H9 (cell line): ENCODE measurements at regions not wholly inside any gene's neighbourhood (a gene's known extent, or its start where the extent isn't known, plus 50 kb on each side); places are given as distances from the start of the nearest gene placed in this dataset.

Source experiments
- DNase-seq: peaks from one replicate; pipeline ENCODE4 v3.0.0-alpha.2; 2017
- H2AFZ ChIP-seq: one replicate; pipeline ENCODE4 v1.6.1; 2013; ENCODE audit warnings: mild to moderate bottlenecking, low read length, control low read depth, moderate library complexity
- H2AK5ac ChIP-seq: 2 replicates; pipeline ENCODE4 v1.6.1; 2013; ENCODE audit warnings: low read length, control low read depth, mixed read lengths; ENCODE audit not compliant: insufficient read length
- H2BK120ac ChIP-seq: one replicate; pipeline ENCODE4 v1.6.1; 2013; ENCODE audit warnings: low read depth, mild to moderate bottlenecking, low read length, control low read depth, inconsistent platforms; ENCODE audit not compliant: poor library complexity, severe bottlenecking
- H2BK12ac ChIP-seq: 2 replicates; pipeline ENCODE4 v1.6.1; 2013; ENCODE audit warnings: low read length, control low read depth, mixed read lengths, low read depth; ENCODE audit not compliant: insufficient read length
- H2BK15ac ChIP-seq: 2 replicates; pipeline ENCODE4 v1.6.1; 2013; ENCODE audit warnings: low read depth, low read length, control low read depth
- H2BK20ac ChIP-seq: one replicate; pipeline ENCODE4 v1.6.1; 2013; ENCODE audit warnings: low read depth, mild to moderate bottlenecking, low read length, control low read depth, inconsistent platforms; ENCODE audit not compliant: poor library complexity, severe bottlenecking
- H2BK5ac ChIP-seq: 2 replicates; pipeline ENCODE4 v1.6.1; 2013; ENCODE audit warnings: low read length, control low read depth, mixed read lengths; ENCODE audit not compliant: insufficient read length
- H3K14ac ChIP-seq: 2 replicates; pipeline ENCODE4 v1.6.1; 2013; ENCODE audit warnings: low read length, control low read depth; ENCODE audit not compliant: insufficient read depth
- H3K18ac ChIP-seq: 2 replicates; pipeline ENCODE4 v1.6.1; 2013; ENCODE audit warnings: low read depth, mild to moderate bottlenecking, mixed read lengths, low read length, control low read depth; ENCODE audit not compliant: insufficient read length
- H3K23ac ChIP-seq: 2 replicates; pipeline ENCODE4 v1.6.1; 2013; ENCODE audit warnings: low read length, control low read depth, mixed read lengths, low read depth; ENCODE audit not compliant: insufficient read length
- H3K23me2 ChIP-seq: 2 replicates; pipeline ENCODE4 v1.6.1; 2013; ENCODE audit warnings: low read depth, mild to moderate bottlenecking, mixed read lengths, low read length, control low read depth; ENCODE audit not compliant: insufficient read length, poor library complexity, severe bottlenecking
- H3K27ac ChIP-seq: 2 replicates; pipeline ENCODE4 v1.5.1; 2013; ENCODE audit warnings: low read length, control low read depth, mixed read lengths, low read depth; ENCODE audit not compliant: insufficient read length
- H3K27me3 ChIP-seq: 2 replicates; pipeline ENCODE4 v1.6.1; 2013; ENCODE audit warnings: low read length, control low read depth, inconsistent platforms; ENCODE audit not compliant: insufficient read depth
- H3K4ac ChIP-seq: 2 replicates; pipeline ENCODE4 v1.6.1; 2013; ENCODE audit warnings: low read depth, mild to moderate bottlenecking, control low read depth, inconsistent platforms, low read length, moderate library complexity
- H3K4me1 ChIP-seq: 2 replicates; pipeline ENCODE4 v1.6.1; 2013; ENCODE audit warnings: low read length, control low read depth, inconsistent platforms; ENCODE audit not compliant: insufficient read depth
- H3K4me2 ChIP-seq: 2 replicates; pipeline ENCODE4 v1.6.1; 2013; ENCODE audit warnings: low read length, control low read depth, mixed read lengths; ENCODE audit not compliant: insufficient read length, insufficient read depth
- H3K56ac ChIP-seq: 2 replicates; pipeline ENCODE4 v1.6.1; 2013; ENCODE audit warnings: low read depth, mild to moderate bottlenecking, mixed read lengths, low read length, control low read depth; ENCODE audit not compliant: insufficient read length
- H3K79me1 ChIP-seq: 2 replicates; pipeline ENCODE4 v1.6.1; 2013; ENCODE audit warnings: low read depth, mild to moderate bottlenecking, moderate library complexity, low read length, control low read depth, inconsistent platforms; ENCODE audit not compliant: insufficient read depth, poor library complexity, severe bottlenecking
- H3K79me2 ChIP-seq: 2 replicates; pipeline ENCODE4 v1.6.1; 2013; ENCODE audit warnings: low read length, control low read depth, inconsistent platforms; ENCODE audit not compliant: insufficient read depth
- H3K9ac ChIP-seq: 2 replicates; pipeline ENCODE4 v1.6.1; 2013; ENCODE audit warnings: low read length, control low read depth, mixed read lengths; ENCODE audit not compliant: insufficient read length; ENCODE audit errors: extremely low read depth
- H3K9me3 ChIP-seq: one replicate; pipeline ENCODE4 v1.6.1; 2013; ENCODE audit warnings: low read depth, low read length, inconsistent platforms; ENCODE audit not compliant: control insufficient read depth
- H3T11ph ChIP-seq: one replicate; pipeline ENCODE4 v1.6.1; 2013; ENCODE audit warnings: mild to moderate bottlenecking, low read length, control low read depth, inconsistent platforms
- H4K20me1 ChIP-seq: one replicate; pipeline ENCODE4 v1.6.1; 2013; ENCODE audit not compliant: control insufficient read depth, insufficient read length, insufficient read depth
- H4K5ac ChIP-seq: 2 replicates; pipeline ENCODE4 v1.6.1; 2013; ENCODE audit warnings: low read depth, mild to moderate bottlenecking, mixed read lengths, low read length, control low read depth; ENCODE audit not compliant: insufficient read length
- H4K8ac ChIP-seq: replicated peaks from 2 replicates; pipeline ENCODE4 v1.6.1; 2013; ENCODE audit warnings: low read length, control low read depth, mixed read lengths, low read depth; ENCODE audit not compliant: insufficient read length
- H4K91ac ChIP-seq: 2 replicates; pipeline ENCODE4 v1.6.1; 2013; ENCODE audit warnings: low read depth, mild to moderate bottlenecking, moderate library complexity, mixed read lengths, low read length, control low read depth; ENCODE audit not compliant: insufficient read length
- H3K27ac Mint-ChIP-seq, 3 experiments: 2 replicates in 2 of 3; 3 replicates in 1 of 3; pipeline ENCODE4 v1.8.0; 2020 to 2021; ENCODE audit warnings: mixed read lengths in 3 of 3, mild to moderate bottlenecking in 1 of 3, moderate library complexity in 1 of 3
- H3K27me3 Mint-ChIP-seq: 2 replicates; pipeline ENCODE4 v1.8.0; 2021; ENCODE audit warnings: low read depth, mild to moderate bottlenecking, moderate library complexity, mixed read lengths
- H3K36me3 Mint-ChIP-seq, 3 experiments: 2 replicates in 2 of 3; 3 replicates in 1 of 3; pipeline ENCODE4 v1.8.0; 2020 to 2021; ENCODE audit warnings: low read depth in 3 of 3, mixed read lengths in 3 of 3; ENCODE audit not compliant: insufficient read depth in 1 of 3
- H3K4me1 Mint-ChIP-seq, 2 experiments: 2 replicates each; pipeline ENCODE4 v1.8.0; 2020; ENCODE audit warnings: mixed read lengths in 2 of 2
- H3K4me3 Mint-ChIP-seq, 2 experiments: 2 replicates in 1 of 2; 3 replicates in 1 of 2; pipeline ENCODE4 v1.8.0; 2020 to 2021; ENCODE audit warnings: mild to moderate bottlenecking in 2 of 2, mixed read lengths in 2 of 2, moderate library complexity in 1 of 2
- H3K9me3 Mint-ChIP-seq, 2 experiments: 2 replicates in 1 of 2; 3 replicates in 1 of 2; pipeline ENCODE4 v1.8.0; 2020; ENCODE audit warnings: mild to moderate bottlenecking in 2 of 2, mixed read lengths in 2 of 2, moderate library complexity in 1 of 2
- CTCF ChIP-seq: fragments of 200-600 bp; sonication (generic); conservative IDR thresholded peaks from 3 replicates; pipeline ENCODE4 v1.8.0; 2021; ENCODE audit warnings: antibody characterized with exemption, mild to moderate bottlenecking
- WGBS: extraction: QIAGEN DNeasy Blood & Tissue Kit; methylation state at CpG from one replicate; pipeline ENCODE4 v1.1.7; 2013; ENCODE audit warnings: missing lambda C conversion rate, low lambda C conversion rate, mixed read lengths; ENCODE audit not compliant: insufficient read length; ENCODE audit errors: extremely low coverage; 5-methylcytosine and 5-hydroxymethylcytosine counted together

GRCh38 chr16:82464187-82464586 is 162.6 kb upstream of the CDH13 start:
- H3K27ac ChIP-seq, result no peak overlapping the region
- H3K27ac Mint-ChIP-seq, result no peak overlapping the region
- no peaks in the 10 kb centered on the region for H3K27me3 ChIP-seq
- no peak overlapping the region for H3K4me3 Mint-ChIP-seq
- H3K14ac ChIP-seq, result no peak overlapping the region
- H3K4me2 ChIP-seq, result no peak overlapping the region
- H3K4me1 ChIP-seq, result no peaks in the 10 kb centered on the region
- H3K4ac ChIP-seq, result no peak overlapping the region
- no peak overlapping the region for H2BK5ac ChIP-seq
- no peak for DNase-seq
- no peak overlapping the region for H2BK120ac ChIP-seq
- no peaks in the 10 kb centered on the region; a peak in 1 of 7 replicates for H3K36me3 Mint-ChIP-seq
- H3K9ac ChIP-seq, result no peak overlapping the region
- H3K27me3 Mint-ChIP-seq, result peaks cover 3% of the 10 kb centered on the region
- H2AFZ ChIP-seq, result no peak overlapping the region
- H4K20me1 ChIP-seq, result no peaks in the 10 kb centered on the region
- no peaks in the 10 kb centered on the region for H3K4me1 Mint-ChIP-seq
- H3K9me3 ChIP-seq, result no peaks in the 10 kb centered on the region
- H3K23me2 ChIP-seq, result no peaks in the 10 kb centered on the region
- no peak overlapping the region for H3K56ac ChIP-seq
- no peaks in the 10 kb centered on the region for H3K79me1 ChIP-seq
- H3T11ph ChIP-seq, result no peak overlapping the region
- H3K79me2 ChIP-seq, result no peaks in the 10 kb centered on the region
- no peak overlapping the region for H3K18ac ChIP-seq
- no peak overlapping the region for H2BK12ac ChIP-seq
- no peak for TF ChIP-seq CTCF
- no peak overlapping the region for H4K91ac ChIP-seq
- no peak overlapping the region for H2BK20ac ChIP-seq
- H4K5ac ChIP-seq, result no peak overlapping the region
- no peak overlapping the region for H2AK5ac ChIP-seq
- no peak overlapping the region for H3K23ac ChIP-seq
- WGBS, result no CpG with 5 or more reads among the region's 13 CpGs
- H3K9me3 Mint-ChIP-seq, result no peaks in the 10 kb centered on the region; a peak in 1 of 5 replicates
- H4K8ac ChIP-seq, result no peak overlapping the region
- no peak overlapping the region for H2BK15ac ChIP-seq
